Adrenal gland (tissue), 9 donors: ENCODE measurements at regions not wholly inside any gene's neighbourhood (a gene's known extent, or its start where the extent isn't known, plus 50 kb on each side); places are given as distances from the start of the nearest gene placed in this dataset.

Source experiments
- DNase-seq, 7 donors: peaks; one replicate each; pipeline ENCODE4 v3.0.0-alpha.2; 2019 to 2020
- H3K27ac ChIP-seq, 5 donors: fragments of 200-600 bp; sonication (generic) in 4 of 5; 1 replicate in 3 of 5; 2 replicates in 2 of 5; pipeline versions ENCODE4 v1.5.1 to v1.8.0; 2016 to 2020; ENCODE audit warnings: mild to moderate bottlenecking in 1 of 5
- H3K27me3 ChIP-seq: fragments of 200-600 bp; 2 replicates; pipeline ENCODE4 v1.8.0; 2021
- H3K36me3 ChIP-seq, 2 donors: fragments of 200-600 bp; replicated peaks in 1 of 2; 1 replicate in 1 of 2; 2 replicates in 1 of 2; pipeline versions ENCODE4 v1.5.1 to v1.8.0; 2018 to 2022
- H3K4me1 ChIP-seq, 2 donors: fragments of 200-600 bp; replicated peaks in 1 of 2; 1 replicate in 1 of 2; 2 replicates in 1 of 2; pipeline versions ENCODE4 v1.5.1 to v1.8.0; 2018 to 2021
- H3K4me3 ChIP-seq, 4 donors: fragments of 200-600 bp; sonication (generic) in 3 of 4; one replicate each; pipeline ENCODE4 v1.5.1; 2016 to 2018
- H3K9me3 ChIP-seq, 3 donors: fragments of 200-600 bp; sonication (generic) in 1 of 3; replicated peaks in 1 of 3; 1 replicate in 2 of 3; 2 replicates in 1 of 3; pipeline versions ENCODE4 v1.5.1 to v1.8.0; 2016 to 2021
- POLR2A ChIP-seq, 2 donors: fragments of 450-650 bp; IDR thresholded peaks; one replicate each; pipeline ENCODE4 v1.6.1; 2017; ENCODE audit warnings: antibody characterized with exemption in 2 of 2, mild to moderate bottlenecking in 2 of 2, moderate library complexity in 1 of 2
- WGBS, 4 donors: extraction: QIAGEN DNeasy Blood & Tissue Kit in 2 of 4; methylation state at CpG; one replicate each; pipeline versions ENCODE4 v1.1.5 to v1.1.7; 2013 to 2017; 5-methylcytosine and 5-hydroxymethylcytosine counted together
- intact Hi-C, 2 donors: fragments of 100-400 bp; cut with DNase I; formaldehyde crosslinking; loops; one replicate each; pipeline versions ENCODE4 v1.14.1 to v1.15.0; 2022 to 2023
- TF ChIP-seq, protein P1 (sequence below), 6 experiments: fragments of 450-650 bp in 4 of 6; fragments of 200-600 bp in 2 of 6; sonication (generic) in 1 of 6; IDR thresholded peaks; 1 replicate in 5 of 6; 2 replicates in 1 of 6; pipeline versions ENCODE4 v1.5.1 to v1.8.0; 2016 to 2021; ENCODE audit warnings: antibody characterized with exemption in 6 of 6, mild to moderate bottlenecking in 2 of 6, moderate library complexity in 1 of 6
- donor health status: healthy with polysubstance abuse.
- donor health status: Bipolar disorder and iron deficiency.
- donor health status: DM: yes; HTN: yes; CAD: no.
- donor health status: DM: no; HTN: no; CAD: no.
- donor health status: DM: no; HTN: no; CAD: no.

DNA sequence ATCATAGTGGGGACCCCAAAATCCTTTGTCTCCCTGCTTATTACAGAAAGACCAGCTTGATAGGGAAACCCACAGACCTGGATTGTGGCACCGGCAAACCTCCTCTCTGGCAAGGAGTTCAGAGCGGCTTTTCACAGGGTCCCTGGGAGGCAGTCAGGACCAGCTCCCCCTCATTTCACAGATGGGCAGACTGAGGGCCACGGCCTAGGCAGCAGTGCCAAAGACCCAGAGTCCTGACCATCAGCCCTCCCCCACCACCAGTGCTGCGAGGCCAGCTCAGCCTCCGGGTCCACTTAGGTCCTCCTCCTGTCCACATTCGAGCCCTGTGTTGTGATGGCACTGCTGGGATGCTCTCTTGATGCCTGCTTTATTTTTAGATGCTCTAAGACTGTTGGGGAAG is 57.2 kb downstream of the CAMK2N1 start:
- no peaks in the 10 kb centered on the region for H3K4me1 ChIP-seq
- no peak overlapping the region for H3K4me3 ChIP-seq
- TF ChIP-seq, protein P1, sequence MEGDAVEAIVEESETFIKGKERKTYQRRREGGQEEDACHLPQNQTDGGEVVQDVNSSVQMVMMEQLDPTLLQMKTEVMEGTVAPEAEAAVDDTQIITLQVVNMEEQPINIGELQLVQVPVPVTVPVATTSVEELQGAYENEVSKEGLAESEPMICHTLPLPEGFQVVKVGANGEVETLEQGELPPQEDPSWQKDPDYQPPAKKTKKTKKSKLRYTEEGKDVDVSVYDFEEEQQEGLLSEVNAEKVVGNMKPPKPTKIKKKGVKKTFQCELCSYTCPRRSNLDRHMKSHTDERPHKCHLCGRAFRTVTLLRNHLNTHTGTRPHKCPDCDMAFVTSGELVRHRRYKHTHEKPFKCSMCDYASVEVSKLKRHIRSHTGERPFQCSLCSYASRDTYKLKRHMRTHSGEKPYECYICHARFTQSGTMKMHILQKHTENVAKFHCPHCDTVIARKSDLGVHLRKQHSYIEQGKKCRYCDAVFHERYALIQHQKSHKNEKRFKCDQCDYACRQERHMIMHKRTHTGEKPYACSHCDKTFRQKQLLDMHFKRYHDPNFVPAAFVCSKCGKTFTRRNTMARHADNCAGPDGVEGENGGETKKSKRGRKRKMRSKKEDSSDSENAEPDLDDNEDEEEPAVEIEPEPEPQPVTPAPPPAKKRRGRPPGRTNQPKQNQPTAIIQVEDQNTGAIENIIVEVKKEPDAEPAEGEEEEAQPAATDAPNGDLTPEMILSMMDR (IDR thresholded peaks at IDR 0.05): no peak
- no peak for TF ChIP-seq POLR2A (IDR thresholded peaks at IDR 0.05)
- no peaks in the 10 kb centered on the region for H3K36me3 ChIP-seq
- H3K9me3 ChIP-seq: peaks cover 0 to 8% (median 3%) of the 10 kb centered on the region in 3 donors
- no peaks in the 10 kb centered on the region for H3K27me3 ChIP-seq
- intact Hi-C loops: loop anchor here in 1 of 2 donors (5.0 kb wide), 1 partner anchor 52 kb away; no protein-coding TSS in a partner anchor
- 80 to 91% (median 85%) methylated on average over 3 to 6 of the region's 6 CpGs for WGBS, 4 donors
- no peak for DNase-seq
- H3K27ac ChIP-seq: no peak overlapping the region

DNA sequence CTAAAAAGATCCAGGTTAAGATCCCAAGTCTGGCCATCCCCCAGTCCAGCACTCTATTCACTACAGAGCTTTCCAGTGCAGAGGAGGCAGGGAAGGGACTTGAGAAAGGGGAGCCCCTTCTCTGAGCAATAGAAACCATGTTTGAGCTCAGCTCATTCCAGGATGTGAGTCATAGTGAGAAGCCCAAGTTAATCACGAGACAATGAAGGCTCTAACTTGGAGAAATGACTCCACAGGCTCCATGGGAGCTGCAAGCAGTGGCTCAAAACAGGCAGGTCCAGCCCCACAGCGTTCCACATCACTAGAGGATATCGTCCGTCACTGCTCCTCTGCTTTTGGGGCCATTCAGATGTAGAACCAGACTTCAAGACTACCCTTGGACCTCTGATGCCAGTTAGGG is 59.1 kb downstream of the CAMK2N1 start:
- DNase-seq: no peak
- Histone ChIP-seq H3K27ac (no peak overlapping the region), H3K36me3 (no peaks in the 10 kb centered on the region), H3K4me1 (no peaks in the 10 kb centered on the region), H3K9me3 (peaks cover 0 to 16% (median 15%) of the 10 kb centered on the region in 3 donors), H3K4me3 (no peak overlapping the region), H3K27me3 (no peaks in the 10 kb centered on the region)
- whole genome bisulfite sequencing, 4 donors: 0 to 70% (median 64%) methylated on average over 1 to 4 of the region's 4 CpGs
- TF ChIP-seq POLR2A (IDR thresholded peaks at IDR 0.05): no peak
- TF ChIP-seq, protein P1 (IDR thresholded peaks at IDR 0.05): no peak
- intact Hi-C loops: loop anchor here in 1 of 2 donors (5.0 kb wide), 1 partner anchor 50 kb away; no protein-coding TSS in a partner anchor

DNA sequence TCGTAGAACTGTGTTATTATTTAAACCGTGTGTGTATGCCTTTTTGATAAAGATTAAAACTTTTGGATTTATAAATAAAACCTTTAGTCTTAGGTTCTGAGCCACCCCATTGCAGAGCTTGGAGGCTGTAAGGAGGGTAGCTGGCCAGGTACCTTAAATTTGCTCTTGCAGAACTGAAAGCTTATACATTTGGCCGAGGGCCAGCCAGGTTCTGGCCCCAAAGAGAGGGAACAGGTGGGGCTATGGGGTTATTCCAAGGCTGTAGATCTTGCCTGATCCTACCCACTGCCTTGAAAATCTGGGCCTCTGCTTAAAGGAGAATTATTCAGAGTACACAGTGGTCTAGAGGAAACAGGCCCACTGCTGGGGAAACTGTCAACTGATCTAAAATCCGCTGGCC is 59.6 kb downstream of the CAMK2N1 start:
- Histone ChIP-seq H3K27ac (no peak overlapping the region), H3K9me3 (peaks cover 0 to 16% (median 15%) of the 10 kb centered on the region in 3 donors), H3K4me1 (no peaks in the 10 kb centered on the region), H3K27me3 (no peaks in the 10 kb centered on the region), H3K36me3 (no peaks in the 10 kb centered on the region), H3K4me3 (no peak overlapping the region)
- DNase-seq: no peak
- intact Hi-C loops: loop anchor here in 1 of 2 donors (5.0 kb wide), 1 partner anchor 49 kb away; no protein-coding TSS in a partner anchor
- WGBS, 4 donors: 63 to 82% (median 78%) methylated on average over 3 to 4 of the region's 4 CpGs
- TF ChIP-seq, protein P1 (IDR thresholded peaks at IDR 0.05): no peak
- TF ChIP-seq POLR2A (IDR thresholded peaks at IDR 0.05): no peak

DNA sequence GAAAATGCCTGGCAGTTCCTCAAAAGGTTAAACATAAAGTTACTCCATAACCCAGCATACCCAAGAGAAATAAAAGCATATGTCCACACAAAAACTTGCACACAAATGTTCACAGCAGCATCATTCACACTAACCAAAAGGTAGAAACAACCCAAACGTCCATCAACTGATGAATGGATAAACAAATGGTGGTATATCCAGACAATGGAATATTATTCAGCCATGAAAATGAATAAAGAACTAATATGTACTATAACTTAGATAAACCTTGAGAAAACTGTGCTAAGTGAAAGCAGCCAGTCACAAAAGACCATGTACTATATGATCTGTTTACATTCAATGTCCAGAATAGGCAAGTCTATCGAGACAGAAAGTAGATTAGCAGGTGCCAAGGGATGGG is 60.4 kb downstream of the CAMK2N1 start:
- Histone ChIP-seq H3K27me3 (no peaks in the 10 kb centered on the region), H3K9me3 (peaks cover 0 to 16% (median 15%) of the 10 kb centered on the region in 3 donors), H3K4me1 (no peaks in the 10 kb centered on the region), H3K27ac (no peak overlapping the region), H3K36me3 (no peaks in the 10 kb centered on the region), H3K4me3 (no peak overlapping the region)
- intact Hi-C loops: loop anchor here in 1 of 2 donors (5.0 kb wide), 1 partner anchor 48 kb away; no protein-coding TSS in a partner anchor
- no peak for TF ChIP-seq POLR2A (IDR thresholded peaks at IDR 0.05)
- TF ChIP-seq, protein P1 (IDR thresholded peaks at IDR 0.05): no peak
- no peak for DNase-seq
- WGBS, 4 donors: 57 to 64% (median 61%) methylated on average over 2 of the region's 2 CpGs
